Germinal center (tissue), 1 donor: ENCODE measurements at regions not wholly inside any gene's neighbourhood (a gene's known extent, or its start where the extent isn't known, plus 50 kb on each side); places are given as distances from the start of the nearest gene placed in this dataset.
"Not testable (repeated sequence)": the region's sequence is repeated elsewhere in the genome, so short reads cannot be mapped to it uniquely, and the experiment has no call there.

Experiments used
- DNase-seq: peaks from one replicate; pipeline ENCODE4 v3.0.0; 2012; ENCODE audit warnings: mixed read lengths, low spot score

- no peak for DNase-seq
Measured at GRCh38 chr3:109804697-109805096, 467.4 kb upstream of the DPPA4 start.

GRCh38 chr3:109806929-109807328 lies 469.6 kb upstream of the DPPA4 start:
- no peak for DNase-seq

- no peak for DNase-seq
Measured at GRCh38 chr3:109809513-109809912, 472.2 kb upstream of the DPPA4 start.

GRCh38 chr3:109818081-109818480 lies 480.7 kb upstream of the DPPA4 start:
- no peak for DNase-seq

GRCh38 chr3:109819734-109820133 lies 482.4 kb upstream of the DPPA4 start:
- no peak for DNase-seq

- no peak for DNase-seq
Measured at GRCh38 chr3:109825971-109826810, 488.8 kb upstream of the DPPA4 start.

GRCh38 chr3:109831403-109831802 lies 494.1 kb upstream of the DPPA4 start:
- DNase-seq = no peak

GRCh38 chr3:109835958-109836357 lies 498.6 kb upstream of the DPPA4 start:
- DNase-seq = no peak

DNA sequence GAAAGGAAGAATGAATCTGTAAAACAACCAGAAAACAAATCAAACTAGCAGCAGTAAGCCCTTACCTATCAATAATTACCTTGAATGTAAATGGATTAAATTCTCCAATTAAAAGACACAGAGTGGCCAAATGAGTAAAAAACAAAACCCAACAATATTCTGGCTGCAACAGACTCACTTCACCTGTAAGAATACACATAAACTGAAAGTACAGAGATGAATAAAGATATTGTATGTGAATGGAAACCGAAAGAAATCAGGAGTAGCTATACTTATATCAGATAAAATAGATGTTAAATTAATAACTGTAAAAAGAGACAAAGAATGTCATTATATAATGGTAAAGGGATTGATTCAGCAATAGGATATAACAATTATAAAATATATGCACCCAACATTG lies 514.5 kb upstream of the DPPA4 start:
- no peak for DNase-seq

DNA sequence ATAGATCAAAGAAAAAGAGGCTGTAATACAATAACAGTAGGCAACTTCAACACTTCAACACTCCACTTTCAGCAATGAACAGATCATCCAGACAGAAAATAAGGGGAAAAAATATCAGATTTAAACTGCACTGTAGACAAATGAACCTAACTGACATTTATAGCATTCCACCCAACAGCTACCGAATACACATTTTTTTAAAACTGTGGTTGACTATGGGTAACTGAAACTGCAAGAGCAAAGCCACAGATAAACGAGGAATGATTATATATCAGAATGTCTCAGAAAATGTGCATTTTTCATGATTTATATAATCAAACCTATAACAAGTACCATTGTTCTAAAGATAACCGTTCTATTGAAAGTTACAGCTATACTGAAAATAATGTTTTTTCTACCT lies 514.9 kb upstream of the DPPA4 start:
- DNase-seq = no peak

GRCh38 chr3:109853077-109853731 lies 515.9 kb upstream of the DPPA4 start:
- no peak for DNase-seq

DNA sequence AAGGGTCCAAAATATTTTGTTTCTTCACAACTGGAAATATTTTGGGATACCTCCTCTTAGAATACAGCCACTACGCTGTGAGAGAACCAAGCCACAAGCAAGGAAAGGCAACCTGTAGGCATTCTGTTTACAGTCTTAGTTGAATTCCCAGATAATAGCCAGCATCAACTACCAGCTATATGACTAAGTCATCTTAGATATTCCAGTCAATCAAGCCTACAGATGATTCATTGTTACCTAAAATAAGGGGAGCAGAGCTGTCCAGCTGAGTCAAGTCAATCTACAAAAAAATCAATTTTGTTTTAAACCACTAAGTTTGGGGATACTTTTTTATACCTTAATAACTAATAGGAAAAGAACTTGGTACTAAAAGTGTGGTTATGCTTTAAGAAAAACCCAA lies 526.4 kb upstream of the DPPA4 start:
- DNase-seq = no peak

GRCh38 chr3:109864452-109864851 lies 527.1 kb upstream of the DPPA4 start:
- DNase-seq = no peak

- DNase-seq = no peak
Measured at GRCh38 chr3:109869586-109869985, 532.2 kb upstream of the DPPA4 start.

GRCh38 chr3:109874896-109875708 lies 537.8 kb upstream of the DPPA4 start:
- no peak for DNase-seq

DNA sequence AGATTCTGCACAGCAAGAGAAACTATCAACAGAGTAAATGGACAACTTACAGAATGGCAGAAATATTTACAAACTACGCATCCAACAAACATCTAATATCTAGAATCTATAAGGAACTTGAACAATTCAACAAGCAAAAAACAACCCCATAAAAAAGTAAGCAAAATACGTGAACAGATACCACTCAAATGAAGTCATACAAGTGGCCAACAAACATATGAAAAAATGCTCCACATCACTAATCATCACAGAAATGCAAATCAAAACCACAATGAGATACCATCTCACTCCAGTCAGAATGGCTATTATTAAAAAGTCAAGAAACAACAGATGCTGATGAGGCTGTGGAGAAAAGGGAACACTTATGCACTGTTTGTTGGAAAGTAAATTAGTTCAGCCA lies 540.3 kb upstream of the DPPA4 start:
- DNase-seq = not testable (repeated sequence)

DNA sequence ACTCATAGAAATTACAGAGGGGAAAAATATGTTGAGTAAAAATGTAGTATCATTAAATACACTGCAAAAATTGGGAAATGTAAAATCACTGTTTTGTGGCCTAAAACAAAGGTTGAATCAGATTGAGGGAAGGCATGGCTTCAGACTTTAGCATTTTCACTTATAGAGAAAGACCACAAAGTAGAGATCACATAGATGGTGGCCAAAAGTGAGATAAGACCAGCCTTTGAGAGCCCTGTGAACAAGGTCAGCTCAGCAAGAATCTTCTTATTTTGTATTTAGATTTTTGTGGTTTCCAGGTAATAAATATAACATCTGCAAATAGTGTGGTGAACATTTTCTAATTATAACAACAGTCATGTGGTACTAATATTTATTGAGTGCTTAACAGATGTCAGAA lies 544.8 kb upstream of the DPPA4 start:
- DNase-seq = no peak

- no peak for DNase-seq
Measured at GRCh38 chr3:109887293-109887692, 549.9 kb upstream of the DPPA4 start.

GRCh38 chr3:109888026-109888425 lies 550.7 kb upstream of the DPPA4 start:
- no peak for DNase-seq

- no peak for DNase-seq
Measured at GRCh38 chr3:109897734-109898133, 560.4 kb upstream of the DPPA4 start.

DNA sequence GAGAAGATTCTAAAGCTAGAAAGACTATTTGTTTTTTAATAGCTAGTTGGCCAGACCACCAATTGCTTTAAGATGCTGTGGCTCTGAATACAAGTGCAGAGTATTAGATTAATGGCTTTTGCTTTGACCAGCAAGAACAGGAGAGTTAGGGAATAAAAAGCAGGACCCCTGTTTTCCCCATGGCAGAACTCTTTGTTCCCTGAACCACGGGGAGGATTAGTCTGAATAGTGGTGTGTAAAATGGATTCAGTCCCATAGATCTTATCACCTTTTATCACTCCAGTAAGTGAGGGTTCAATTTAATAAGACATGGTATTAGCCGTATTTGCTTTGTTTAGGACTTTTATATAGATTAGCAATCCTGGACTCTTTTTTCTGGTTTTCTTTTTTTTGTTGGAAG lies 562.6 kb upstream of the DPPA4 start:
- no peak for DNase-seq

DNA sequence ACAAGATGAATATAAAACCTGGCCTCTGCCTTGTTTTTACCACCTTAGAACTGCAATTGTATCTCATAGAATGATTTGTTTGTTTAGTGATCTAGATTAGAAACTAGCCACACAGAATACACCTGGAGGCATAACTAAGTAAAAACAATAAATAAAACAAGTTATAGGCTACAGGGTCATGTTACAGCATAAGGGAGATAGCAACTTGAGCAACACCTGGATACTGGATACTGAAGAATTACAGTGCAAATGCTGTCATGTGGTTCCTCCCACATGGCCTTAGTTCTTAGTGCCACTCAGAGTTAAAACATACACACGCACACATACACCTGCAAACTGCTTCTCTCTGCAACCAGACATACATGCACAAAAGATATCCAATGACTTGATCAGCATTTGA lies 563.4 kb upstream of the DPPA4 start:
- no peak for DNase-seq

DNA sequence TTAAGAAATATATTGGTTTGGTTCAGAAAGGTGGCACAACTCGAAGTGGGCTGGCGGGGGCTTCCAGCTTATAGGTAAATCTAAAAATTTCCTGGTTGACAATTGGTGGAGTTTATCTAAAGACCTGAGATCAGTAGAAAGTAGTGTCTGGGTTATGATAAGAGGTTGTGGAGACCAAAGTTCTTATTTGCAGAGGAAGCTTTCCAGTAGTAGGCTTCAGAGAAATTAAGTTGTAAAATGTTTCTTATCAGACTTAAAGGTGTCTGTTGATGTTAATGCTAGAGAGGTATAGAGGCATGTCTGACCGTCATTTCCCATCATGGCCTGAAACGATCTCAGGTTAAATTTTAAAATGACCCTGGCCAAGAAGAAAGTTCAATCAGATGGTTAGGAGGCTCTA lies 565.2 kb upstream of the DPPA4 start:
- no peak for DNase-seq
